ENCODE measurements at regions not wholly inside any gene's neighbourhood (a gene's known extent, or its start where the extent isn't known, plus 50 kb on each side); places are given as distances from the start of the nearest gene placed in this dataset.

DNA sequence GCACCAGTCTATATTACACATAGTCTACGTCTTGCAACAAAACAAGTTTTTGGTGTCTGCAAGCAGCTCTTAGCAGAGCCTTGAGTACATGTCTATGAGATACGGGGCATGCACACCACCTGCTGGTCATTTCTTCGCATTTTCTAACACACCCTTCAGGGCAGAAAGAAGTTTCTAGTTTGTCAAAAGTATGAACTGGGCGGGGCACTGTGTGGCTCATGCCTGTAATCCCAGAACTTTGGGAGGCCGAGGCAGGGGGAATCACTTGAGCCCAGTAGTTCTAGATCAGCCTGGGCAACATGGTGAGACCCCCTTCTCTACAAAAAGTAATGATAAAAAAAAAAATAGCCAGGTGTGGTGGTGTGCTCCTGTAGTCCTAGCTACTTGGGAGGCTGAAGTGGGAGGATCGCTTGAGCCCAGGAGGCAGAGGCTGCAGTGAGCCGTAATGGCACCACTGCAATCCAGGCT is 64.2 kb upstream of the ARL8B start:
- TF ChIP-seq POLR2A (IDR thresholded peaks at IDR 0.05) (no peak), CTCF (IDR thresholded peaks at IDR 0.05) (peak in 1 of 3 donors; percentile 16)

Data from lower leg skin (tissue), 3 donors.